SH-SY5Y (cell line): ENCODE measurements at regions not wholly inside any gene's neighbourhood (a gene's known extent, or its start where the extent isn't known, plus 50 kb on each side); places are given as distances from the start of the nearest gene placed in this dataset.

Experiments used
- GATA2 ChIP-seq: IDR thresholded peaks from 2 replicates; pipeline ENCODE4 v1.6.1; 2011; ENCODE audit warnings: mild to moderate bottlenecking, low read depth, low read length
- GATA3 ChIP-seq: IDR thresholded peaks from 2 replicates; pipeline ENCODE4 v1.6.1; 2011; ENCODE audit warnings: low read depth, mild to moderate bottlenecking, low read length, moderate library complexity

DNA sequence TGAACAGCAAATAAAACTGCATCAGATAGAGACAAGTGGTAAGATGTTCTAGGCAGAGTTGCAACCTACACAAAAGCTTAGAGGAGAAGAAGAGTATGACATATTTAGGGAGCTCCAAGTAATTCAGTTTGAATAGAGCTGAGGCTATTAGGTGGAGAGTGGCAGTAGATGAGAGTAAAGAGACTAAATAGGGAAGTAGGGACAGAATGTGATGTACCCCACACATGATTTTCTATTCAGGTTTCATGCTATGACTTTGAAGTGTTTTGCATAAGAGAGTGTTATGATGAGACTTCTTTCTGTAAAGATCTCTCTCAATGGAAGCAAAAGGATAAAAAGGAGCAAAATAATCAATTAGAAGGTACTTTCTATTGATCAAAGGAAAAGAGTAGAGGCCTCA, 206.8 kb upstream of the ERBB4 start:
- TF ChIP-seq GATA2: no peak
- no peak for TF ChIP-seq GATA3
